Skeletal muscle tissue (tissue), 3 donors: ENCODE measurements at regions not wholly inside any gene's neighbourhood (a gene's known extent, or its start where the extent isn't known, plus 50 kb on each side); places are given as distances from the start of the nearest gene placed in this dataset.

ENCODE experiments used
- H3K27ac ChIP-seq: one replicate; pipeline ENCODE4 v1.7.0; 2013; ENCODE audit warnings: mild to moderate bottlenecking, low read depth, low read length, inconsistent platforms
- H3K27me3 ChIP-seq, 3 donors: one replicate each; pipeline ENCODE4 v1.7.0; 2013; ENCODE audit warnings: low read length in 3 of 3; ENCODE audit not compliant: control insufficient read depth in 3 of 3, insufficient read depth in 3 of 3
- H3K36me3 ChIP-seq, 3 donors: one replicate each; pipeline ENCODE4 v1.7.0; 2013; ENCODE audit warnings: low read length in 3 of 3; ENCODE audit not compliant: control insufficient read depth in 3 of 3, insufficient read depth in 3 of 3
- H3K4me1 ChIP-seq, 3 donors: one replicate each; pipeline ENCODE4 v1.7.0; 2013; ENCODE audit warnings: low read length in 3 of 3, mild to moderate bottlenecking in 3 of 3; ENCODE audit not compliant: control insufficient read depth in 3 of 3, insufficient read depth in 3 of 3
- H3K4me3 ChIP-seq, 3 donors: one replicate each; pipeline ENCODE4 v1.7.0; 2013; ENCODE audit warnings: low read length in 3 of 3
- H3K9ac ChIP-seq, 3 donors: one replicate each; pipeline ENCODE4 v1.7.0; 2013; ENCODE audit warnings: low read length in 3 of 3, mild to moderate bottlenecking in 3 of 3, moderate library complexity in 2 of 3, low read depth in 1 of 3
- H3K9me3 ChIP-seq, 3 donors: one replicate each; pipeline ENCODE4 v1.7.0; 2013; ENCODE audit warnings: low read length in 3 of 3; ENCODE audit not compliant: control insufficient read depth in 3 of 3
- donor health status: Osteomylitis.

DNA sequence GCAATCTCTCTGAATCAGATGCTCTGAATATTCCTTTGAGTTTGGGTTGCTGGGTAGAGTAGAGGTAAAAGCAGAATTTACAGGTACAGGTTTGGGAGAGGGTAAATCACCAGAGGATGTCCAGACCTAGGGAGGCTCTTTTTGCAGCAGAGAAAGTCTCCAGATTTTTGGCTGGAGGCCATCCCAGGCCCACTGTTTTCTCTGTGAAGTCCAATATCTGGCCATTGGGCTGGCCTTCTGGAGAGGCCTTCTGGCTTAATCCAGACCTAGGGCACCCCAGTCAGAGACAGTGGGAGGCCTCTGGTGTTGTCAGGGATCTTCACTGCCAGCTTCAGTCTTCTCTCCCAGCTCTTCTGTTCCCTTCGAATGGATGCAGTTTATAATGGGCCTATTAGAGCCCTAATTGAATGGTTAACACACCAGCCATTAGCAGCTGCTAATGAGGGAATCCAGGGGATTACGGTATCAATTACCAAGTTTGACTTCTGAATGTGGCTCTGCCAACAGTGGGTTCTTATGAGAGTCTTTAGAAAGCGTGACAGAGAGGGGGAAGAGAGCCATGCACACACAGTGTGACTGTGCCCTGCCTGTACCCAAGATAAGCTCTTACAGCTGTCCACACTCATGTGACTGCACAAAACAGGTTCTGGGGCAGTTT lies 183.1 kb downstream of the EMP1 start:
- Histone ChIP-seq H3K27ac (no peak overlapping the region), H3K27me3 (no peaks in the 10 kb centered on the region), H3K9me3 (no peaks in the 10 kb centered on the region), H3K36me3 (no peaks in the 10 kb centered on the region), H3K4me1 (peaks cover 0 to 3% (median 2%) of the 10 kb centered on the region in 3 donors), H3K4me3 (no peak overlapping the region), H3K9ac (no peak overlapping the region)

DNA sequence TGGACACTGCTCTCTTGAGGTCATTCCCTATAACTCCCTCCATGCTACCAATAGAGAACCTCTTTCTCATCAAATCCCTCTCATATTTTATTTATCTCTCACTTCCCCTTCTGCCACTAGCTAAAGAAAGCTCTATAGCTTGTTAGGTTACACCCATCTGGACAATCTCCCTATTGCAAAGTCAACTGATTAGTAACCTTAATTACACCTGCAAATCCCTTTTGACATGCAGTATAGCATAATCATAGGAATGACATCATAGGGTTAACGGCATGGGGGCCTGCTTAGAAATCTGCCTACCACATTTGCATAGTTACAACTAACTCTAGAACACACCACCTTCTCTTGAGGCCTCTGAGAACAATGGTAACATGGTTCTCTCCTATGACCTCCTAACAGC lies 181.2 kb downstream of the EMP1 start:
- peaks cover 0 to 3% (median 2%) of the 10 kb centered on the region in 3 donors for H3K4me1 ChIP-seq

DNA sequence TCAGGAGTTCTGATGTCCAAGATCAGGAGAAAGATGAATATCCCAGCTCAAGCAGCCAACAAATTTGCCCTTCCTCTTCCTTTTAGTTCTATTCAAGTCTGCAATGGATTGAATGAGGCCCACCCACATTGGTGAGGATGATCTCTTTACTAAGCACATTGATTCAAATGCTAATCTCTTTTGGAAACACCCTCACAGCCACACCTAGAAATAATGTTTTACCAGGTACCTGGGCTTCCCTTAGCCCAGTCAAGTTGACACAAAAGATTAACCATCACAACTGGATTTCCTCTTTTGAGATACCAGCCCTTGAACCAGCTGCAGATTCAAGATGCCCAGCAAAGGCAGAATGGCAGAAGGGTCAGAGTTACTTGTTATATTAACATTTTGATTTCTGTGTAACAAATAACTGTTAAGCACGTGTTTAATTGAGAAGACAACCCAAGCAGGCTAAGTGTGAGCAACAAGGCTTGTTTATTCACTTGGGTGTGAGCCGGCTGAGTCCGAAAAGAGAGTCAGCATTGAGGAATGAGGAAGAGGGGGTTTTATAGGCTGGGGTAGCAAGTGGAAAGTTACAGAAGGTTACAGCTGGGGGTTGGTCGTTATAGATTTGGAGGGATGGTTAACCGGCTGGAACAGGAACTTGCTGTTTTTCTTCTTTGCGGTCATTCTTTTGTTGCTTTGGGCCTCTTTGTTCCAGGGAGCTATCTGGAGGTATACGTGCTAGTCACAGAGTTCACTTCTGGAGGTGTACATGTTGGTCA lies 180.3 kb downstream of the EMP1 start:
- no peaks in the 10 kb centered on the region for H3K36me3 ChIP-seq
- no peaks in the 10 kb centered on the region for H3K9me3 ChIP-seq
- no peaks in the 10 kb centered on the region for H3K27me3 ChIP-seq
- H3K9ac ChIP-seq = no peak overlapping the region
- H3K4me3 ChIP-seq = no peak overlapping the region
- H3K27ac ChIP-seq = no peak overlapping the region
- peaks cover 0 to 3% (median 2%) of the 10 kb centered on the region in 3 donors for H3K4me1 ChIP-seq

More for the DNA sequence above, 181.2 kb downstream of the EMP1 start:
- Histone ChIP-seq H3K9ac (no peak overlapping the region), H3K27ac (no peak overlapping the region), H3K9me3 (no peaks in the 10 kb centered on the region), H3K27me3 (no peaks in the 10 kb centered on the region), H3K36me3 (no peaks in the 10 kb centered on the region), H3K4me3 (no peak overlapping the region)

DNA sequence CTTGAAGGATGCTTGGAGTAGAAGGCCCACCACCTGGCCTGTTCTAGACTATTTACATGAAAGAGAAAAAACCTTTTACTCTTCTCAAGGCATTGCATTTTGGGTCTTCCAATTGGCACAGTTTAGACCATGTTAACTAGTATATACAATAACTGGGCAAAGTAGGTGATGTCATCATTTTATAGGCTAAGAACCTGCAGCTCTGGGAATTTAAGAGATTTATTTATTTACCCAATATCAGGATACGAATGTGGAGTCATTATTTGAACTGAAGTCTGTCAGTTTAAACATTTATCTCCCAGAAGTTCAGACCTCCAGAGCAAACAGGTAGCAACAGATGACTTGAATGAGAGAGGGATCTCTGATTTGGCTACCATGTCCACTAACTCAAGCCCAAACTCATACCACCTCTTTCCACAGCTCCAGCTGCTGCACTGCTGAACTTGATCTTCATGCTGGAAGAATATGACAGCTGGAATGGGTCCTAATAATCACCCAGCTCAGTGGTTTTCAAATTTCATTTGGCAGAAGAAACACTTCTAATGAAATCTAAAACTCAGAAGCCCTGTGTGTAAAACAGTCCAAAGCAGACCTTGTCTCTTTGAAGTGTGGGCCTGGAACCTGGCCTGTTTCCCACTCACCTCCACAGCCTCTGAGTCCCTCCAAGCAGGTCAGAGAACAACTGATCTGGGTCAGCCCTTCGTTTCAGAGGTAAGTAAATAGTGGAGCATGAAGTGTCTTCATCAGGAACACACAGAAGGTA lies 179.2 kb downstream of the EMP1 start:
- Histone ChIP-seq H3K4me1 (peaks cover 0 to 3% (median 2%) of the 10 kb centered on the region in 3 donors), H3K4me3 (no peak overlapping the region), H3K27ac (no peak overlapping the region), H3K9ac (no peak overlapping the region), H3K36me3 (no peaks in the 10 kb centered on the region), H3K27me3 (no peaks in the 10 kb centered on the region), H3K9me3 (no peaks in the 10 kb centered on the region)

DNA sequence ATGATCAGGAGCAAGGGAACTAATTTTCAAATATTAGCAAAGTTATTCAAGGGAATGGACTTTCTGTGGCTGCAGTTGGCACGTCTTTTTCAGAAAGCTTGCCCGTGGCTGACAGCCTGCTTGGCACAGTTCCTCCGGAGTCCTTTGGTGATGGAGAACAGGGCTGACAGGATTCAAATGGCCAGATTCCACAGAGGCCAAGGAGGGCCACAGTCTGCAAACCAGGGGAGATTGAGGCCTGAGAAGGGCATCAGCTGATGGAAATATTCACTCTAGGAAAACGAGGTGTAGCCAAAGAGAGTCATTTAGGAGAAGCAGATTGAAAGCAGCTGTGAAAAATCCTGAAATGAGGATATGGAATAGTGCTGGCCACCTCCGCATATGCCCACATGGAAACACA lies 178.3 kb downstream of the EMP1 start:
- no peaks in the 10 kb centered on the region for H3K36me3 ChIP-seq
- no peak overlapping the region for H3K27ac ChIP-seq
- no peak overlapping the region for H3K9ac ChIP-seq

DNA sequence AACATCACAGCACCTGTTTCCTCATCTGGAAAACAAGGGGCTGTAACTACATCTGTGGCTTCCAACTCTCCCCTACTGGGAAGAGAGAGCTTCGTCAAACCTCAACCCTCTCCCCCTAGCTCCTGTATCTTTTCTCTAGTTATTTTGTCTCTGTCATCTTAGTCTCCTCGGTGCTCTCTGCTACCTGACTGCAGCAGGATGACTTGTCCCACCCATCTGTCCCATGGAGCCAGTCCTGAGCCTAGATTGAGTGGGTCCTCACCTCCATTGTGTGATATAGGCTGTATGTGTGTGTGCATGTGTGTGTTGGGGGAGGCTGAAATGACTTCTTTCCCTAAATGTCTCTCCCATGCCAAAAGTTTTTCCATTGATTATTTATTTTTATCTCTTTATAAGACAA lies 177.3 kb downstream of the EMP1 start:
- H3K36me3 ChIP-seq = no peaks in the 10 kb centered on the region
- H3K27me3 ChIP-seq = no peaks in the 10 kb centered on the region
- H3K4me3 ChIP-seq = no peak overlapping the region
- peaks cover 0 to 3% (median 2%) of the 10 kb centered on the region in 3 donors for H3K4me1 ChIP-seq
- no peak overlapping the region for H3K9ac ChIP-seq
- H3K9me3 ChIP-seq = no peaks in the 10 kb centered on the region
- no peak overlapping the region for H3K27ac ChIP-seq

More for the DNA sequence above, 178.3 kb downstream of the EMP1 start:
- peaks cover 0 to 3% (median 2%) of the 10 kb centered on the region in 3 donors for H3K4me1 ChIP-seq
- H3K9me3 ChIP-seq = no peaks in the 10 kb centered on the region
- H3K27me3 ChIP-seq = no peaks in the 10 kb centered on the region
- H3K4me3 ChIP-seq = no peak overlapping the region

DNA sequence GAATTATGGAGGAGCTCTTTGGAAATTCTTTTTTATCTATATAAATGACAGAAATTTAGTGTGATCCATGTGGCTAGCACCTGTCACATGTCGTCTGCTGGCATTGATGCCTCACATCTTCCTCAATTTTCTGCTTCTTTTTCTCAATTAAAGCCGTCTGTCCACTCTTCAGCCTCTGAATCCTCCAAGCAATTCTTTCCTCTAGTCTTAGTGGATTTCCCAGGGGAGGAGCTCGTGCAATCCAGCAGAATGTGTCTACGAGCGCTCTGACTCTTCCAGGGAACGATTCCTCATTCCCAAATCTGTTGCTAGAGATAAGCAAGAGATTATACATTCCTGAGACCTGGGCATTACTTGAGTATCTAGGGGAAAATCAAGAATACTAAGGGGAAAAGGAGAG lies 176.6 kb downstream of the EMP1 start:
- Histone ChIP-seq H3K27ac (no peak overlapping the region), H3K9me3 (no peaks in the 10 kb centered on the region), H3K4me1 (peaks cover 0 to 6% (median 2%) of the 10 kb centered on the region in 3 donors), H3K9ac (no peak overlapping the region), H3K27me3 (no peaks in the 10 kb centered on the region), H3K4me3 (no peak overlapping the region), H3K36me3 (no peaks in the 10 kb centered on the region)

DNA sequence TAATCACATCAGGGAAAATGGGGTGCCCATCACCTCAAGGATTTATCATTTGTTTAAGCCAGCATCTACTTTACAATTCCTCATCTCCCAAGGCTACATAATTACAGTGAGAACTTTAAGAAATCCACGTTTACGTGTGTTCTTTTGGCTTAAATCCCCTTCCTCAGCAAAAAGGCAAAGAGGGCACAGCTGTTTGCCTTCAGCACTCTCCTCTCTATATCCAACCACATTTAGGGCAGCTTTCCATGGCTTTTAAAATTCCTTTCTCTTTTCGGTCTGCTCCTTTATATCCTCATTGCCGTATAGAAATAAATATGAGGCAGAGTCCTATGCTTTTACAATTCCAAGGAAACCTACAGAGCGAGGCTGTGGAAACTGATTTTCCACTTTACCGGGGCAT lies 175.9 kb downstream of the EMP1 start:
- Histone ChIP-seq H3K27ac (no peak overlapping the region), H3K36me3 (no peaks in the 10 kb centered on the region), H3K9me3 (no peaks in the 10 kb centered on the region), H3K4me3 (no peak overlapping the region), H3K27me3 (no peaks in the 10 kb centered on the region), H3K4me1 (peaks cover 0 to 8% (median 2%) of the 10 kb centered on the region in 3 donors), H3K9ac (no peak overlapping the region)

DNA sequence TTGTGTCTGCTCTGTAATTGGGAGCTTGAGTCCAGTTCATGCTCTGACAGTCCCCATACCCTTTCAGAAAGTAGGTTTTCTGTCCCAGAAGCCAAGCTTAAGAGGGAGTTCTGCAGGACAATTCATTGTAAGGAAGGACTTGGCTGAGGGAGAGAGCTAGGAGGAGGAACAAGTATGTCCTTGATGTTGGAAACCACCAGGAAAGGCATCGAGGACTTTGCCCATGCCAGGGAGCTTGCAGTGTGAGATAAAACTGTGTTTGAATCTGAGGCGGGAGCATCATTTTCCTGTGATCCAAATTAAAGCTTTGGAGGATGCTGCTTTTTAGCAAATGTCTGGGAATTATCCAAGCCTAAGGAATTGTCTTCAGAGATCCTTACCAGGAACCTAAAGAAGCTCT lies 175.3 kb downstream of the EMP1 start:
- Histone ChIP-seq H3K36me3 (no peaks in the 10 kb centered on the region), H3K9me3 (no peaks in the 10 kb centered on the region), H3K27me3 (no peaks in the 10 kb centered on the region), H3K4me1 (peaks cover 0 to 8% (median 2%) of the 10 kb centered on the region in 3 donors), H3K4me3 (no peak overlapping the region), H3K27ac (no peak overlapping the region), H3K9ac (no peak overlapping the region)

DNA sequence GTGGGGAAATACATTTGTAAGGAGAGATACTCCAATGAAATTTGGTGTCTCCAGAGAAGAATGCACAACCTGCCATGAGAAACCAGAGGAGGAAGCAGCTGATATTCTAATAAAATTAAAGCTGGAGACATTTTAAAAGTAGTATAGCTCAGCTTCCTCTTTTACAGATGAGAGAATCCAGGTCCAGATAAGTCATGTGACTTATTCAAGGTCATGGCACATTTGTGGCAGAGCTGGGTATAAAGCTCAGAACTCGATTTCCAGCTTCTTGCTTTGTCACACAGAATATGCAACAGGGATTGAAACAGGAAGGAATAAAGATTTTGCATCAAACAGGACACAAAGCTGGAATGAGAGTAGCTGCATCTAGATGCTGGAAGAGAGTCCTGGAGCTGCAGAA lies 174.8 kb downstream of the EMP1 start:
- H3K27ac ChIP-seq = no peak overlapping the region
- H3K27me3 ChIP-seq = no peaks in the 10 kb centered on the region
- peaks cover 0 to 8% (median 2%) of the 10 kb centered on the region in 3 donors for H3K4me1 ChIP-seq

More for the DNA sequence above, 174.8 kb downstream of the EMP1 start:
- Histone ChIP-seq H3K36me3 (no peaks in the 10 kb centered on the region), H3K9ac (no peak overlapping the region), H3K4me3 (no peak overlapping the region), H3K9me3 (no peaks in the 10 kb centered on the region)
